GM06990 (cell line): ENCODE measurements at regions not wholly inside any gene's neighbourhood (a gene's known extent, or its start where the extent isn't known, plus 50 kb on each side); places are given as distances from the start of the nearest gene placed in this dataset.

Experiments
- DNase-seq: peaks from one replicate; pipeline ENCODE4 v3.0.0-alpha.2; 2011; ENCODE audit not compliant: insufficient read length; ENCODE audit errors: extremely low read depth
- H3K27me3 ChIP-seq: replicated peaks from 2 replicates; pipeline ENCODE4 v1.6.0; 2011; ENCODE audit warnings: low read length; ENCODE audit not compliant: control insufficient read depth, insufficient read depth
- H3K36me3 ChIP-seq: 2 replicates; pipeline ENCODE4 v1.5.1; 2011; ENCODE audit warnings: low read length; ENCODE audit not compliant: control insufficient read depth, insufficient read depth
- H3K4me3 ChIP-seq: replicated peaks from 2 replicates; pipeline ENCODE4 v1.5.1; 2011; ENCODE audit warnings: low read depth, mild to moderate bottlenecking, control low read depth, low read length
- TF ChIP-seq, protein P1 (sequence below): IDR thresholded peaks from 2 replicates; pipeline ENCODE4 v1.5.1; 2011; ENCODE audit warnings: low read length, control low read depth, mild to moderate bottlenecking, inconsistent platforms; ENCODE audit not compliant: insufficient read depth, poor library complexity, severe bottlenecking

DNA sequence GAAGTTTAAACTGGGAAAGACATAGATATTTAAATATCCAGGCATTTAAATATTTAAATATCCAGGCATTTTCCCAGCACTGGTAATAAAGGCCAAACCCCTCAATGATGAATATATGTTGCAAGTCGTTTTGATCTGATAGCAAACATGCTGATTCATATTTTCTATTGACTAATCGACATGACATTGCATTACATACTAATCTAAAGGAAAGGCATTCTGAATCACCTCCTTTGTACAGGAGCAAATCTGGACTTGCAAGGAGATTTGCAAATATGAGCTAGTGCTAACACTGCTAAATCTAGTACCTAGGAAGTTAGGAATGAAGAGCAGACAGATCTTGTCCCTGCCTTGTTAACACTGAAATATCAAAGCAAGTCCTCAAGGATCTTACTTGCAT lies 207.3 kb downstream of the SLC7A11 start:
- no peak overlapping the region for H3K4me3 ChIP-seq
- TF ChIP-seq, protein P1, sequence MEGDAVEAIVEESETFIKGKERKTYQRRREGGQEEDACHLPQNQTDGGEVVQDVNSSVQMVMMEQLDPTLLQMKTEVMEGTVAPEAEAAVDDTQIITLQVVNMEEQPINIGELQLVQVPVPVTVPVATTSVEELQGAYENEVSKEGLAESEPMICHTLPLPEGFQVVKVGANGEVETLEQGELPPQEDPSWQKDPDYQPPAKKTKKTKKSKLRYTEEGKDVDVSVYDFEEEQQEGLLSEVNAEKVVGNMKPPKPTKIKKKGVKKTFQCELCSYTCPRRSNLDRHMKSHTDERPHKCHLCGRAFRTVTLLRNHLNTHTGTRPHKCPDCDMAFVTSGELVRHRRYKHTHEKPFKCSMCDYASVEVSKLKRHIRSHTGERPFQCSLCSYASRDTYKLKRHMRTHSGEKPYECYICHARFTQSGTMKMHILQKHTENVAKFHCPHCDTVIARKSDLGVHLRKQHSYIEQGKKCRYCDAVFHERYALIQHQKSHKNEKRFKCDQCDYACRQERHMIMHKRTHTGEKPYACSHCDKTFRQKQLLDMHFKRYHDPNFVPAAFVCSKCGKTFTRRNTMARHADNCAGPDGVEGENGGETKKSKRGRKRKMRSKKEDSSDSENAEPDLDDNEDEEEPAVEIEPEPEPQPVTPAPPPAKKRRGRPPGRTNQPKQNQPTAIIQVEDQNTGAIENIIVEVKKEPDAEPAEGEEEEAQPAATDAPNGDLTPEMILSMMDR: no peak
- no peak for DNase-seq
- H3K36me3 ChIP-seq: no peaks in the 10 kb centered on the region
- H3K27me3 ChIP-seq: no peaks in the 10 kb centered on the region

- H3K4me3 ChIP-seq: no peak overlapping the region
Observed at GRCh38 chr4:138032222-138032621, 209.9 kb downstream of the SLC7A11 start.

DNA sequence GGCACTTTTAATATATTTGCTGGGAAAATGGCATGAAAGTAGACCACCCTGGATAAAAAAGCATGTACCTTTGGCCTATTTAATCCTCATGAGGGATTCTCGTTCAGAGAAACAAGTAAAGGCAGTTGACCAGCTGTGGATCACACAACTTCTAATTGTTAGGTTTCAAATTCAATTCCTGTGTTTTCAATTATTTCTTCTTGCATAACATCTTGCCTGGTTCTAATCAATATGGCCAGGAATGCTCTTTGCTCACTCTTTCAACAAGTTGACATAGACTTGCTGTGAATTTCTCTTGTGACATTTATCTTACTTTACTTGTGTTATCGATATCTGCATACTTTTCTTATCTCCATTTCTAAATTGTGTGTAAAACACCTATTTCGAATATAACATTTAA lies 211.8 kb downstream of the SLC7A11 start:
- DNase-seq: no peak

More at GRCh38 chr4:138032222-138032621, 209.9 kb downstream of the SLC7A11 start:
- Histone ChIP-seq H3K27me3 (no peaks in the 10 kb centered on the region), H3K36me3 (no peaks in the 10 kb centered on the region)
- TF ChIP-seq, protein P1: no peak
- DNase-seq: no peak

DNA sequence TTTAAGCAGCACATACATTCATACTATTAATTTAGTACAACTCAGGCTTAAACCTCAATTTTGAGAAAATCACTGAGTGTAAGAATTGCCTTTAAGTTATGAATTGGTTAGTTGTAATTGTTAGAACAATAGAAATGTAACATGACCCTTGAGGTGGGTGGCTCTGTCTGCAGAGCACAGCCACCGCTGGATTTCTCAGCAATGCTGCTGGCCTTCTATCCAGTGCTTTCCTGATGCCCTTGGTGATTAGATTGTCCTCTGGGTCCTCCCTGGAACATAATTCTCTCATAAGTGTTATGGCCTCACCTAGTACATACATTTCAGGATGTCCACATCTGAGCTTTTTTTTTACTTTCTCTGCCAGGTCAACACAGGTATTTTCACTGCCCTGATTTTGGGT lies 213.2 kb downstream of the SLC7A11 start:
- TF ChIP-seq, protein P1: no peak
- Histone ChIP-seq H3K36me3 (no peaks in the 10 kb centered on the region), H3K27me3 (no peaks in the 10 kb centered on the region)

More for the DNA sequence above, 211.8 kb downstream of the SLC7A11 start:
- H3K4me3 ChIP-seq: no peak overlapping the region
- H3K27me3 ChIP-seq: no peaks in the 10 kb centered on the region
- TF ChIP-seq, protein P1: no peak
- no peaks in the 10 kb centered on the region for H3K36me3 ChIP-seq

DNA sequence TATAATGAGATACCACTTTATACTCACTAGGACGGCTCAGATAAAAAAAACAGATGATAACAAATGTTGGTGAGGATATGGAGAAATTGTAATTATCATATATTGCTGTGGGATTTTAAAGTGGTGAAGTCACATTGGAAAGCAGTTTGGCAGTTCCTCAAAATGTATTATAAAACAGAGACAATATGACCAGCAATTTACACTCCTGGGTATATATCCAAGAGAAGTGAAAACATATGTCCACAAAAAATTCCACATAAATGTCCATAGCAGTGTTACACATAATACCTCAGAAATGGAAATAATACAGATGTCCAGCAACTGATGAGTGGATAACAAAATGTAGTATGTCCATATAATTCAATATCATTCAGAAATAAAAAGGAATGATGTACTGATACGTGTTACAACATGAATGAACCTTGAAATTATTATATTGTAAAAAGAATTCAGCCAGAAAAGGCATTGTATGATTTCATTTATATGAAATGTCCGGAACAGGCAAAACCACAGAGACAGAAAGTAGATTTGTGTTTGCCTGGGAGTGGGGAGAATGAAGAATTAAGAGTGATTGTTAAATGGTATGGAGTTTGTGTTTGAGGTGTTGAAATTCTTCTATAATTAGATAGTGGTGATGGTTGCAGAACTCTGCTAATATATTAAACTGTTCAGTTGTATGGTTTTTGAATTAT lies 220.9 kb downstream of the SLC7A11 start:
- no peak overlapping the region for H3K4me3 ChIP-seq
- TF ChIP-seq, protein P1: no peak
- no peaks in the 10 kb centered on the region for H3K27me3 ChIP-seq
- H3K36me3 ChIP-seq: no peaks in the 10 kb centered on the region
- no peak for DNase-seq

More for the DNA sequence above, 213.2 kb downstream of the SLC7A11 start:
- DNase-seq: no peak
- no peak overlapping the region for H3K4me3 ChIP-seq
